Keratinocyte (primary cell): ENCODE measurements at regions not wholly inside any gene's neighbourhood (a gene's known extent, or its start where the extent isn't known, plus 50 kb on each side); places are given as distances from the start of the nearest gene placed in this dataset.

Experiments
- DNase-seq: peaks from one replicate; pipeline ENCODE4 v3.0.0-alpha.2; 2011; ENCODE audit warnings: low read depth, missing footprints, low spot score
- FAIRE-seq: peaks from 2 replicates; lab custom pipeline; 2011; peaks lifted over from hg19 to GRCh38; lab: Jason Lieb, UNC
- H2AFZ ChIP-seq: 2 replicates; pipeline ENCODE4 v1.6.0; 2012; ENCODE audit warnings: low read length, control low read depth, inconsistent platforms; ENCODE audit not compliant: control insufficient read depth
- H3K27ac ChIP-seq: 2 replicates; pipeline ENCODE4 v1.5.1; 2011; ENCODE audit warnings: low read length; ENCODE audit not compliant: control insufficient read depth, insufficient read depth
- H3K27me3 ChIP-seq: 3 replicates; pipeline ENCODE4 v1.6.0; 2011; ENCODE audit warnings: low read length; ENCODE audit not compliant: control insufficient read depth, insufficient read depth; ENCODE audit errors: extremely low read depth
- H3K36me3 ChIP-seq, 2 experiments: 2 replicates in 1 of 2; 3 replicates in 1 of 2; pipeline ENCODE4 v1.5.1; 2011; ENCODE audit warnings: low read length in 2 of 2, mild to moderate bottlenecking in 1 of 2; ENCODE audit not compliant: control insufficient read depth in 2 of 2, insufficient read depth in 2 of 2; ENCODE audit errors: extremely low read depth in 1 of 2
- H3K4me1 ChIP-seq: 3 replicates; pipeline ENCODE4 v1.5.1; 2011; ENCODE audit warnings: low read length; ENCODE audit not compliant: control insufficient read depth, insufficient read depth; ENCODE audit errors: extremely low read depth
- H3K4me2 ChIP-seq: 3 replicates; pipeline ENCODE4 v1.6.0; 2011; ENCODE audit warnings: low read depth, low read length; ENCODE audit not compliant: control insufficient read depth, insufficient read depth; ENCODE audit errors: extremely low read depth
- H3K4me3 ChIP-seq, 3 experiments: fragments of 200-600 bp in 1 of 3; sonication (generic) in 1 of 3; 2 replicates in 2 of 3; 3 replicates in 1 of 3; pipeline ENCODE4 v1.5.1; 2011 to 2016; ENCODE audit warnings: low read length in 3 of 3, mild to moderate bottlenecking in 3 of 3, control low read depth in 2 of 3, inconsistent platforms in 1 of 3, low read depth in 1 of 3, mixed read lengths in 1 of 3, mixed run types in 1 of 3, moderate library complexity in 1 of 3; ENCODE audit not compliant: control insufficient read depth in 2 of 3, insufficient read depth in 2 of 3; ENCODE audit errors: extremely low read depth in 1 of 3
- H3K79me2 ChIP-seq: 2 replicates; pipeline ENCODE4 v1.6.0; 2012; ENCODE audit warnings: low read length; ENCODE audit not compliant: control insufficient read depth, insufficient read depth
- H3K9ac ChIP-seq: 3 replicates; pipeline ENCODE4 v1.6.0; 2011; ENCODE audit warnings: low read length; ENCODE audit not compliant: control insufficient read depth, insufficient read depth; ENCODE audit errors: extremely low read depth
- H3K9me1 ChIP-seq: 3 replicates; pipeline ENCODE4 v1.6.0; 2011; ENCODE audit warnings: low read length; ENCODE audit not compliant: control insufficient read depth, insufficient read depth; ENCODE audit errors: extremely low read depth
- H3K9me3 ChIP-seq: 2 replicates; pipeline ENCODE4 v1.5.1; 2012; ENCODE audit warnings: low read depth, low read length; ENCODE audit not compliant: control insufficient read depth
- H4K20me1 ChIP-seq: 3 replicates; pipeline ENCODE4 v1.6.0; 2011; ENCODE audit warnings: low read length; ENCODE audit not compliant: control insufficient read depth, insufficient read depth; ENCODE audit errors: extremely low read depth
- CTCF ChIP-seq, 3 experiments: IDR thresholded peaks in 1 of 3; conservative IDR thresholded peaks in 1 of 3; optimal IDR thresholded peaks in 1 of 3; 2 replicates in 2 of 3; 3 replicates in 1 of 3; pipeline versions ENCODE3 to v1.5.1; 2011; ENCODE audit warnings: low read length in 3 of 3, mild to moderate bottlenecking in 3 of 3, moderate library complexity in 2 of 3, control low read depth in 1 of 3, inconsistent platforms in 1 of 3; ENCODE audit not compliant: insufficient read depth in 2 of 3; ENCODE audit errors: extremely low read depth in 1 of 3
- EZH2 ChIP-seq: IDR thresholded peaks from one replicate; pipeline ENCODE4 v1.6.1; 2012; ENCODE audit warnings: inconsistent platforms, mild to moderate bottlenecking, low read length, moderate library complexity
- dilution Hi-C: fragments of 300-500 bp; cut with MboI; formaldehyde crosslinking; loops from one replicate; pipeline ENCODE4 v1.7.0; 2020; ENCODE audit warnings: low sequenced_read_pairs; ENCODE audit not compliant: extremely low pct_ligation_motif_present

GRCh38 chr16:9594946-9595345 is 503.5 kb downstream of the HAPSTR1 start:
- no peak for DNase-seq
- no peaks in the 10 kb centered on the region for H3K36me3 ChIP-seq
- no peaks in the 10 kb centered on the region for H3K79me2 ChIP-seq
- no peak overlapping the region for H3K27ac ChIP-seq
- H3K9me3 ChIP-seq, result no peaks in the 10 kb centered on the region
- TF ChIP-seq CTCF (optimal IDR thresholded peaks at IDR 0.05 in 1 of 3, IDR thresholded peaks at IDR 0.05 in 1 of 3, conservative IDR thresholded peaks at IDR 0.05 in 1 of 3; ENCODE audit: extremely low read depth in 1 of 3, insufficient read depth in 2 of 3, low read length in 3 of 3) (no peak), EZH2 (no peak)
- no peaks in the 10 kb centered on the region for H3K9me1 ChIP-seq
- dilution Hi-C loops, result no loop called here
- no peak overlapping the region for H3K9ac ChIP-seq
- no peak for FAIRE-seq
- H2AFZ ChIP-seq, result no peak overlapping the region
- no peaks in the 10 kb centered on the region for H3K4me1 ChIP-seq
- no peaks in the 10 kb centered on the region for H3K27me3 ChIP-seq
- H4K20me1 ChIP-seq, result no peaks in the 10 kb centered on the region
- no peak overlapping the region for H3K4me2 ChIP-seq
- no peak overlapping the region for H3K4me3 ChIP-seq

GRCh38 chr16:9595393-9595792 is 503.9 kb downstream of the HAPSTR1 start:
- Histone ChIP-seq H3K4me1 (no peaks in the 10 kb centered on the region), H3K9me1 (no peaks in the 10 kb centered on the region), H3K79me2 (no peaks in the 10 kb centered on the region), H3K4me2 (no peak overlapping the region), H3K9ac (no peak overlapping the region), H3K27me3 (no peaks in the 10 kb centered on the region), H2AFZ (no peak overlapping the region), H4K20me1 (no peaks in the 10 kb centered on the region), H3K27ac (no peak overlapping the region), H3K4me3 (no peak overlapping the region), H3K36me3 (no peaks in the 10 kb centered on the region), H3K9me3 (no peaks in the 10 kb centered on the region)
- DNase-seq (no peak), FAIRE-seq (no peak)
- TF ChIP-seq EZH2, result no peak
- TF ChIP-seq CTCF (optimal IDR thresholded peaks at IDR 0.05 in 1 of 3, IDR thresholded peaks at IDR 0.05 in 1 of 3, conservative IDR thresholded peaks at IDR 0.05 in 1 of 3; ENCODE audit: extremely low read depth in 1 of 3, insufficient read depth in 2 of 3, low read length in 3 of 3), result no peak
- dilution Hi-C loops, result no loop called here
